HG03565 (cell line): ENCODE measurements at regions not wholly inside any gene's neighbourhood (a gene's known extent, or its start where the extent isn't known, plus 50 kb on each side); places are given as distances from the start of the nearest gene placed in this dataset.
"Not testable (repeated sequence)": the region's sequence is repeated elsewhere in the genome, so short reads cannot be mapped to it uniquely, and the experiment has no call there.

Experiments used
- ATAC-seq: cut with Tn5 transposase; IDR thresholded peaks from one replicate; pipeline ENCODE4 v1.9.1; 2021; ENCODE audit warnings: mild to moderate bottlenecking, moderate library complexity; ENCODE audit not compliant: unreplicated experiment

DNA sequence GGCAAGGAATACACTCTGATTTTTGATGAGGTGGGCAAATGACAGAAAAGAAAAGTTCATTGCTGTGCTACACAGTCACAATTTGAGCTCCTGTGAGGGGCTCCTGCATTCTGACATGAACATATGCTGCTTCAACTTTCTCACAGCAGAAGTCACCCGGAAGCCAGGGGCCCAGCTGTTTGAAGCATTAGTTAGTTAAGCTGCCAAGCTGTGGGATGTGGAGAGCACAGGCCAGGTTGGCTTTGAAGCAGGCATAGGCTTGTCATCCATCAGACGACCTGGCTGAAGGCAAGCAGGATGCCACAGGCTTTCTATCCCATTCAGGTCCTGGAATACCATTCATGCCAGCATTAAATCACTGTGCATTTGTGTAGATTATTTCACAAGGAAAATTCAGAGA, 63.1 kb downstream of the MTNR1B start:
- ATAC-seq = no peak

DNA sequence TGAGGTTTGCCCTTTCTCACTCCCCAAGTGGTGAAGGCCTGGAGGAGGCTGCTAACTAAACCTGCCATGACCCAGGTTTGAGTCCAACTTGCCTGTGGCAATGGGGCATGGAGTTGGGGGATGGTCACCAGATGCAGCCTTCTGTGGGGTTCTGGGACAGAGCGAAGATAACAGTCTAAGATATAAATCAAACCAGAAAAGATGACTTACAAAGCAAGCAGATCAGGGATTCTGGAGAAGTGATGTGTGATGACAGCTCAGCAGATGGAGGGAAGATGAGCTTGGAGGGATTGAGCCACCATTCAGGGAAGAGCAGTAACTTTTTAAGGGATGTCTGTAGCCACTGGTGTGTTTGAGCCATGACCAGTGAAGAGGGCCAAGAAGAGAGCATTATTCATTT, 63.6 kb downstream of the MTNR1B start:
- no peak for ATAC-seq

DNA sequence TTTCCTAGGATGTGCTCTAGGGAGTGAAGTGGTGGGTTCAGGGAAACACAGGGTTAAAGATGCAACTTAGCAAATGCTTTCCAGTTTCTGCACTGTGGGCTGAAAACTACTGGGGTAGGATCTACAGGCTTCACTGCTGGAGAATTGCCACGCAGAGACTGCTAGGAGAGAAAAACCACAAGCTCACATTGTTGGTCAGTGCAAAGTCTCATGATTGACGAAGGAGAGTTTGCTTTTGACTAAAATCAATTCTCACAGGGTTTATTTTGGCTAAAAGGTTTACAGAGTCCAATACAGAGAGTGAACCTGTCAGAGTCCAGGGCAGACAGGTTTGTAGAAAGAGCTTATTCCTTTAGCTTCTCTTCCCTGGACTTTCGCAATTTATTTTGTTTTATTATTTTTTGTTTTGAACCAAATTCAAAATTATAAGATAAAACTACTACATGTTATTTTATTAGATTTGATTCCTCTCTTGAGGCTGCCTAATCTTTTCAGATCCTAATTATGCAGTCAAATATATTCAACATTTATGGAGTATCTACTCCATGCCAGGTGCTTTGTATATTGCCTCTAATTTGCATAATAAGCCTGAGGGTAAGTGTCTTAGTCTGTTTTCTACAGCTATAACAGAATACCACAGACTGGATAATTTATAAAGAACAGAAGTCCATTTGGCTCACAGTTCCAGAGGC, 64.7 kb downstream of the MTNR1B start:
- peak; percentile 39 for ATAC-seq

DNA sequence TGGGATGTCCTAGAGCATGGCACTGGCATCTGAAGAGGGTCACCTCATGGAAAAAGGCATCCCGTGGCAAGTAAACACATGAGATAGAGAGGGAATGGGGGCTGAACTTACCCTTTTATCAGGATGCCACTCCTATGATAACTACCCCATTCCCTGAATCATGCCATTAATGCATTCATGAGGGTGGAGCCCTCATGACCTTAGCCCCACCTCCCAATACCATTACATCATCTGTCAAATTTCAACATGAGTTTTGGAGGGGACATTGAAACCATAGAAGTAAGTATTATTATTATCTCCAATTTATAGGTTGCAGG, 65.2 kb downstream of the MTNR1B start:
- ATAC-seq = no peak

DNA sequence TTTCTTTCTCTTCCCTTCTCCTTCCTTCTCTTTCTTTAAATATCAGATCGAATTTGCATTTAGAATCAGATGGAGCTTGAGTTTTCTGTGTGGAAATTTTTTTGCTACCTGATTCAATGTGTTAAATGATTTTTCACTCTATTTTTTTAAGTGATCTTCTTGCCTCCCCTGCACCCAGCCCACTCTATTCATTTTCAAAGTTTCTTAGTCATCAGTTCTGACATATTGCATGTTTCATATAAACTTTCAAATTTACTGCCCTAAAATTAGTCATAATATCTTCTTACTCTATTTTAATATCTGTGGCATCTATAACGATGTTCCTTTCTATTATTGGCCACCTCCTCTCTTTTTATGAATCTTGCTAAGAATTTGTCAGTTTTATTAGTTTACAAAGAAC, 69.1 kb downstream of the MTNR1B start:
- no peak for ATAC-seq

DNA sequence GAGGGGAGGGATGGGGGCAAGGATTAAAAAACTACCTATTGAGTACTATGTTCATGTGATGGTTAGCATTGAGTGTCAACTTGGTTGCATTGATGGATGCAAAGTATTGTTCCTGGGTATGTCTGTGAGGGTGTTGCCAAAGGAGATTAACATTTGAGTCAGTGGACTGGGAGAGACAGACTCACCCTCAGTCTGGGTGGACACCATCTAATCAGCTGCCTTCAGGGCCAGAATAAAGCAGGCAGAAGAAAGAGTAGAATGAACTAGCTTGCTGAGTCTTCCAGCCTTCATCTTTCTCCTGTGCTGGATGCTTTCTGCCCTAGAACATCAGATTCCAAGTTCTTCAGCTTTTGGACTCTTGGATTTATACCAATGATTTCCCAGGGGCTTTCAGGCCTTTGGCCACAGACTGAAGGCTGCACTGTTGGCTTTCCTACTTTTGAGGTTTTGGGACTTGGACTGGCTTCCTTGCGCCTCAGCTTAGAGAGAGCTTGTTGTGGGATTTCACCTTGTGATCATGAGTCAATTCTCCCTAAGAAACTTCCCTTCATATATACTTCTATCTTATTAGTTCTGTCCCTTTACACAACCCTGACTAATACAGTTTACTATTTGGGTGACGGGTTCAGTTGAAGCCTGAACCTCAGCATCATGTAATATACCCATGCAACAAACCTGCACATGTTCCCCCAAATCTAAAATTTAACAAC, 70.2 kb downstream of the MTNR1B start:
- ATAC-seq = no peak

DNA sequence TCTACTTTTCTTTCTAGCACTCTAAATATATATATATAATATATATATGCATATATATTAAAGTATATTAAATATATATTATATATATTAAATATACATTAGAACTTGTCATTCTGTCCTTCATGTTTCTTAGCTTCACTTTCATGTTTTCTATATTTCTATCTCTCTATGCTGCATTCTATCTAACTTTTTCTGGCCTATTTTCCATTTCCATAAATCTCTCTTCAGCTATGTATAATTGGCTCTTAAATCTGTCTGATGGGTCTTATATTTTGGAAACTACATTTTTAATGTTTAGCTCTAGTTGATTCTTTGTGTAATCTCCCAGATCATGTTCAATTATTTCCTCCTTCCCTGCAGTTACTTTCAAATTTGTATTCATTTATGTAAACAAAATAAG, 72.2 kb downstream of the MTNR1B start:
- ATAC-seq = no peak

DNA sequence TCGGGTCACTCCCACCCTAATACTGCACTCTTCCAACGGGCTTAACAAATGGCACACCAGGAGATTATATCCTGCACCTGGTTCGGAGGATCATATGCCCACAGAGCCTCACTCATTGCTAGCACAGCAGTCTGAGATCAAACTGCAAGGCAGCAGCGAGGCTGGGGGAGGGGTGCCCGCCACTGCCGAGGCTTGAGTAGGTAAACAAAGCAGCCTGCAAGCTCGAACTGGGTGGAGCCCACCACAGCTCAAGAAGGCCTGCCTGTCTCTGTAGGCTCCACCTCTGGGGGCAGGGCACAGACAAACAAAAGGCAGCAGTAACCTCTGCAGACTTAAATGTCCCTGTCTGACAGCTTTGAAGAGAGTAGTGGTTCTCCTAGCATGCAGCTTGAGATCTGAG, 73.7 kb downstream of the MTNR1B start:
- not testable (repeated sequence) for ATAC-seq

DNA sequence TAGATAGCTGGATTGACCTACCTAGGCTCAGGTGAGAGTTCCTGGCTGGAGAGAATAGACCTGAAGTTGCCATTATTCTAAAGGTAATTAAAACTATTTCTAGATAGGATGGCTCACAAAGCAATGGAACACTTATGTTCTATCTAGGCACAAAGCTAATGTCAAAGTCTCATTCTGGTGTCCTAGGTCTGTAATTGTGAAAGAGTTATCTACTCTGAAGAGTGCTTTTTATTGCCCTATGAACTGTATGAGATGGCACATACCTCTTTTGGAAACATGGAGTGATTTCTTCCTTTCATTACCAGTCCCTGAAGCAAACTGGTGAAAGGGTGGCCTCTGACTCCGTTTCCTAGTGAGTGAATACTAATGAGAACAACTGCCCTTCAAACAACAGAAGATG, 80.3 kb downstream of the MTNR1B start:
- no peak for ATAC-seq

DNA sequence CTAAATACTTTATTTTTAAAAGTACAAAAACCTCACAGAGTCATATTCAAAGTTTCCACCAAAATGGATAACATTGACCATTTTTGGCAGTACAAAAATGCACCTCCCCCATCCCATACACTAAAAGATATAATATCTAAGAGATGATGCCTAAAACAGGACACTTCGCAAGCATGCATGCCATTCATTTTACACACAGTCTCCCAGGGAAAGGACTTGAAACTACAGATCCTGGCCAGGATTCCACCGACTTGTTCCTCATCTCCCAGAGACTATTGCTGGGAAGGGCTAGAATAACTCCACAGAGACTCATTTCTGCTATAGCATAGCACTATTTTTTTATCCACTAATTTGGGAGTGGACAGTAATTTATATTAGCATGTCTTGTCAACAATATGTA, 81.7 kb downstream of the MTNR1B start:
- ATAC-seq = no peak

DNA sequence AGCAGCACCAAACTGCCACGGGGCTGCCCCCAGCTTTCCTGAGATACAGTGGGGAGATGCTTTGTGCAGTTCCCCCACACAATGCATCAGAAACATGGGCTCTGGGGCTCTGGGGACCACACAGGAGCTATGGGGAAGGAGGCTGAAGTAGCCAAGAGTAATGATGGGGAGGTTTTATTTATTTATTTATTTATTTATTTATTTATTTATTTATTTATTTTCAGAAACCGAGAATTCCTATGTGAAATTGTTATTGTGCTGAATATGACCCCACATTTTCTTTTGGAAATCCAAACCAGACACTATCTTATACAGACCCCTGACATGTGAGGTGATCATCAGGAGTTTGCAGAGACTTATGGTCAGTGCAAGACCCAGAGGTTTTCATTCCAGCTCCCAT, 84.4 kb downstream of the MTNR1B start:
- no peak for ATAC-seq

DNA sequence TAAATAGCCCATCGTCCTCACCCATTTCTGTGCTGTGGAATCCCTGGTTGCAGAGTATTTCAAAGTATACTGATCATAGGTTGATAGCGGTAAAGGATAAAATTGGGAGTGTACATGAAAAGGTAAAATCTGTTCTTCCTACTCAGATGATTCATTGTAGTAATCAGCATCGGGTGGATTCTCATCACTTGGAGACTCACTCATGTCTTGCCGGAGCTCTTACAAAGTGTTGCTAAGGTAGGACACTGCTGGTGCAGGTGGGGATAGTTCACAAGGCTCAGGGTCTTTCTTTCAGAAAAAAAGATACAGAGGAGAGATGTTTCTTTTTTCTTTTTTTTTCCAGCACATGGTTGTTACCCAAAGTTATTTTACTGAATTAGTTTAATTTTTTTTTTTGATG, 84.8 kb downstream of the MTNR1B start:
- no peak for ATAC-seq

DNA sequence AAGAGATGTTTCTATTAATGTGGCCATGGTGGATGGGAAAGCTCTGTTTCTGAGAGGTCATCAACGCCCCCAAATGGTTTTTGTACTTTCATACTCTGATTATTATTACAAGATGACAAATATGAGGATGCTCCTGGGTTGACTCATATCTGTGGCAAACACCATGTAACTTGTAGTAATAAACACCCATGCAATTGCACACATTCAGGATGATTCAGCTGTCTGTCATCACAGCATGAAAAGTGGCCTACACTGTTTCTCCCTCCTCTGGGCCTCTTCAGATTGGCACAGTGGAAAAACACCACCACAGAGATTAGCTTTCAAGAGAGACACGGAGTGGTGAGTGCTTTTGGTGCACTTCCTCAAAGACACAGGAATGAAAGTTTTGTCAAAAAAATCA, 85.4 kb downstream of the MTNR1B start:
- ATAC-seq = peak; percentile 90

DNA sequence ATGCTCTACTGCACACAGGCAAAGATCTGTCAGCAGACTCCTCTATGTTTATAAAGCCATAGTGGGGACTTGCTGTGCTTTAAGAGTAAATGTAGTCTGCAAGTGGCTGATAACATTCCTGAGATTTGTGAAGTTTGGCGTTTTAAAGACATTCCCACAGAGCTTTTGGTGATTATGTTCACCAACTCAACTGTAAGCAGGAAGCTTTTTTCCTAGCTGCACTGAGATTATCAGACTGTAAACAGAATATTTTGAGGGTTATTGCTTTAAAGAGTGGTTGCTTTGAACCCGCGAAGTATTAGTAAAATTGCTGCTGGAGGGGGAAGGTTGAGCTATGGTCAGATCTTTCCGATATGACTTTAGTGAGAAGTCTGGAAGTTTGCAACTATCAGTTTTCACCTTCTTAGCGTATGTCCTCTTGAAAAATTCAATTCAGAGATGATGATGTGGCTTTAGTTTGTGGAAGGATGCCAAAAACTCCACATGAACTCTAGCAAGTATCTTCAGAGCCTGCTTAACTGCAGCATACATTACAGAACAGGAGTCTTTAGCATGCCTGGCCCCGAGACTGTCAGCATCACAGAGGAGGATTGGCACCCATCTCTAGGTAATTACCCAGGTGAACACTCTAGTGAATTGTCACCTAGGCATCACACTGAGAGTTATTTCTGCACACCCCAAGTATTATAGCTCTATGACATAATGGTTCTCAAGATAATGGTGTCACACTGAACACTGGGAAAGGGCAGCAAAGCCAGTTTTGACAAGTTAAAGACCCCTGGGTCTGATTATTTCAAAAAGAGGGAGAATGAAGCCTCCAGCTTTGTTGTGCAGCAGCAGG, 89.9 kb downstream of the MTNR1B start:
- no peak for ATAC-seq

DNA sequence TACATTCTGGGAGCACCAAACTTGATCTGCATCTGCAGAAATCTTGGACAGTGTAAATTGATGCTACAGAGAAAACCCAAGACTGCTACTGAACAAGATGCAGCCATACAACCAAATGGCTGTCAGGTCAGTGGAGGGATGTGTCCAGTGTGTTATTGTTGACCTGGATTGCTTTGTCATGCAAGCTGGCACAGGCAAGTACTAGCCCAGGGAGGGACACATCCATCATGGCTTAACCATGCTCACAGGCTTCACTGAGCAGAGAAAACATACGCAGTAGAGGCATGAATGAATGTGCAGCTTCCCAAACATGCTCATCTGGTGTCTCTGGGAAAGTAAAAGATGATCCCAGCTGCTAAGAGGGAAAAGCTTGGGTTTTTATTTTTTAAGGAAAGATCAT, 93.6 kb downstream of the MTNR1B start:
- no peak for ATAC-seq

DNA sequence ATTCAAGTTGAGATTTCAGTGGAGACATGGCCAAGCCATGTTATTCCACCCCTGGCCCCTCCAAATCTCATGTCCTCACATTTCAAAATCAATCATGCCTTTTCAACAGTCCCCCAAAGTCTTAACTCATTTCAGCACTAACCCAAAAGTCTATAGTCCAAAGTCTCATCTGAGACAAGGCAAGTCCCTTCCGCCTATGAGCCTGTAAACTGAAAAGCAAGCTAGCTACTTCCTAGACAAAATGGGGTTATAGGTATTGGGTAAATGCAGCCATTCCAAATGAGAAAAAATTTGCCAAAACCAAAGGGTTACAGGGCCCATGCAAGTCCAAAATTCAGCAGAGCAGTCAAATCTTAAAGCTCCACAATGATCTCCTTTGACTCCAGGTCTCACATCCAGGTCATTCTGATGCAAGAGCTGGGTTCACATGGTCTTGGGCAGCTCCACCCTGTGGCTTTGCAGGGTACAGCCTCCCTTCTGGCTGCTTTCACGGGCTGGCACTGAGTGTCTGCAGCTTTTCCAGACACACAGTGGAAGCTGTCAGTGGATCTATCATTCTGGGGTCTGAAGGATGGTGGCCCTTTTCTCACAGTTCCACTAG, 95.7 kb downstream of the MTNR1B start:
- ATAC-seq = not testable (repeated sequence)

DNA sequence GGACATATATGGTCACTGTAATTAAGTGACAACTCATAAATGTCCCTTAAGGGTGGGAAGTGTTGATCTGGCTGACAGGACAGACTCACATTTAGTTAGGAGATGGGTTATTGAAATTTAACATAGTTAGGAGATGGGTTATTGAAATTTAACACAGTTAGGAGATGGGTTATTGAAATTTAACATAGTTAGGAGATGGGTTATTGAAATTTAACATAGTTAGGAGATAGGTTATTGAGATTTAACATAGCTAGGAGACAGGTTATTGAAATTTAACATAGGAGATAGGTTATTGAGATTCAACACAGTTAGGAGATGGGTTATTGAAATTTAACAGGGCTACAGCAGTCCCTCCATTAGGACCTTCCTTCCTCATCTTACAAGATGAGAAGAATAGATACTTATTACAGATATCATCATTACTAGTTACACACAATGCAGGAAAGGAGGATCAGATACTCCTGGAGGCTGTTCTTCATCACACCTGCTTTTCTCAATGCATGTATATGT, 98.5 kb downstream of the MTNR1B start:
- ATAC-seq = no peak

DNA sequence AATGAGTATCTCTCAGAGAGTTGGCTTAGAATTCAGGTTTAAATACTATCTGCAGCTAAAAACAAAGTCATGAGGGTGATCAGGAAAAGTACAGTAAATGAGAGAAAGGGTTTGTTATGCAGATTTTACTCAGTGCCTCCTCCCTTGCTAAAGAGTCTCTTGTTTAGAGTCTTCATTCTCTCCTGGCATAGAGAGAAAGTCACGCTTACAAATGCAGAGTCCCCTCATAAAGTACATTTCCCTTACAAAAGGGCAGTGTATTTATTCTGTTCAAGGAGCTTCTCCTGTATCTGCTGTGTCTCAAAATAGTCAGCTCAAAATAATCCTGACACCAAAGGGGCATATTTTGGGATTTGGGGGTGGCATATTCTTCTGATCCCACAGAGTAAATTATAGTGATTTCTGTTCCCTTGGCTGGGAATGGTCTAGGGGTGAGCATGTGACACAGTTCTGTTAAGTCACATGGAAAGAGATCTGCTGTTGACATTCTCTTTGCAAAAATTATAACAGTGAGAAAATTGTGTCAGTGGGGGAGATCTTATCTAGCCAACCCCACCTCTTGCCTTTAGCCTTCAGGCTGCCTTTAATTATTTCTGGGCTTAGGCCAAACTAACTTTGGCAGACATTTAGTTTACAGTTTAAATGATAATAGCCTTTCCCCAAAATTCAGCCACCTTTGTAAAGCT, 102.9 kb downstream of the MTNR1B start:
- ATAC-seq = no peak

DNA sequence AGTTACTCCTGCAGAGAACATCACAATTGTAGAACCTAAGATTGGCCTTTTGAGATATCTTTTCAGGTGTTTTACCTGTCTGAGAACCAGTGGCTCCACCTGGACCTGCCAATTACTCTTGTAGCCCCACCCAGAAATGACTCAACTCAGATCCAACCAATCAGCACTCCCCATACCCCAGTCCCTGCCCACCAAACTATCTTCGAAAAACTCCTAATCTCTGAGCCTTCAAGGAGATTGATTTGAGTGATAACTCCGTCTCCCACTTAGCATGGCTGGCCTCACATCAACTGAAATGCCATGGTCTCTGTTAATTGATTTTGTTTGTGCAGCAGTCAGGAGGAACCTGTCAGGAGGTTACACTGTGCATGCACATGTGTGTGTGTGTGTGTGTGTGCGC, 103.6 kb downstream of the MTNR1B start:
- ATAC-seq = no peak

DNA sequence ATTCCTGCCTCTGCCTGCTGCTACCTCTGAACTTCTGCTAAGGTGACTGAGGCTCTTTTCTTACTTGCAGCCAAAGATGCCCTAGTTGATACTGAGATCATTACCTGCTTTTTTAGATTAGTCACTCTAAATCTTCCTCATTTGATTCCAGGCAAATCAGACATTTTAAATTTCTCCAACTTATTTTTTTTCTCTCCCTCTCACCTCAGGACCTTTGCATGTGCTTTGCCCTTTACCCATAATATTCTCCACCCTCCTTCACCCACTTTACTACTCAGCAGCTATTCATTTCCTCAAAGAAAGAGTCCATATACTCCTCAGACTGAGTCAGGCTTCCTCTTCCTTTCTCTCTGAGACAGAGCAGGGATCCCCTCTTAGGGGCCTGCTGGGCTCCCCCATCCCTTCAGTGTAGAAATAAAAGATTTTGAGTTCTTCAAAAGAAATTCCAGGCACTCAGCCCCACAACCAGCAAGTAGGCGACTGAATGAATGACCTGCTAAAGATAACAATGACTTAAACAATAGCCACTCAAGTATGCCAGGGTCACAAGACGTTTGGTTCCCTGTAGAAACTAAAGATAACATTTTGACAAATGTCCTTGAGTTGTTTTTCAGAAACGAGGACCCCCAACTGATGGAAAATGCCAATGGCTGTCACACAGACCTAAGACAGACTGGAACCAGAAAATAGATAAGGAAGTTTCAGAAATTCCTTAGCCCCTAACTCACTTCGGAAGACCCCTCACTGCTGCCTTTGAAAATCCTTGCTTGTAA, 104.2 kb downstream of the MTNR1B start:
- ATAC-seq = no peak
